ENCODE measurements at regions not wholly inside any gene's neighbourhood (a gene's known extent, or its start where the extent isn't known, plus 50 kb on each side); places are given as distances from the start of the nearest gene placed in this dataset.

GRCh38 chr18:39305766-39306165 lies 1740.2 kb upstream of the CELF4 start:
- H3K9me3 Mint-ChIP-seq: peaks cover 2 to 10% of the 10 kb centered on the region in 2 donors

DNA sequence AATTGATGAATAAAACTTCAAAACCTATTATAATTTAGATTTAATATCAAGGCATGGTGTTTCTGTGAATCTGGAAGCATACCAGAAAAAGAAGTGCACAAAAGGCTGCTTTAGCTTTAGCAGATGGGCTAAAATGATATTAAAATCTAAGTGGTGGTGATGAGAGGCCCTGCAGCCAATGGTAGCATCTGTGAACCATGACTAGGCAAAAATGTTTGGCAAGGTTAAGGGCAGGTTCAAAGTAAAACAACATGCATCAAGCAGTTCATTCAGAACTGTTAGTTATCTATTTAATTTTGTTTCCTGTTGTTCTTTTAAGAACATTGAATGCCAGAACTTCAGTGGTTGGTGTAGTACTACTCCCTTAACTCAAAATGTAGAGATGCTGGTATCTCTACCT lies 1736.9 kb upstream of the CELF4 start:
- no peaks in the 10 kb centered on the region for H3K27me3 Mint-ChIP-seq
- H3K4me3 Mint-ChIP-seq: no peak overlapping the region
- no peak for DNase-seq
- H3K27ac Mint-ChIP-seq: no peak overlapping the region
- H3K4me1 Mint-ChIP-seq (ENCODE audit: low read depth in 2 of 2): no peaks in the 10 kb centered on the region
- peaks cover 3% of the 10 kb centered on the region for H3K36me3 Mint-ChIP-seq (ENCODE audit: insufficient read depth)
- peaks cover 2 to 8% of the 10 kb centered on the region in 2 donors for H3K9me3 Mint-ChIP-seq
- no peak for ATAC-seq (replicated peaks)

More at GRCh38 chr18:39305766-39306165, 1740.2 kb upstream of the CELF4 start:
- no peaks in the 10 kb centered on the region for H3K4me1 Mint-ChIP-seq (ENCODE audit: low read depth in 2 of 2)
- H3K4me3 Mint-ChIP-seq: no peak overlapping the region
- no peak for DNase-seq
- H3K27me3 Mint-ChIP-seq: no peaks in the 10 kb centered on the region
- peaks cover 3% of the 10 kb centered on the region for H3K36me3 Mint-ChIP-seq (ENCODE audit: insufficient read depth)
- ATAC-seq (replicated peaks): no peak
- H3K27ac Mint-ChIP-seq: no peak overlapping the region

DNA sequence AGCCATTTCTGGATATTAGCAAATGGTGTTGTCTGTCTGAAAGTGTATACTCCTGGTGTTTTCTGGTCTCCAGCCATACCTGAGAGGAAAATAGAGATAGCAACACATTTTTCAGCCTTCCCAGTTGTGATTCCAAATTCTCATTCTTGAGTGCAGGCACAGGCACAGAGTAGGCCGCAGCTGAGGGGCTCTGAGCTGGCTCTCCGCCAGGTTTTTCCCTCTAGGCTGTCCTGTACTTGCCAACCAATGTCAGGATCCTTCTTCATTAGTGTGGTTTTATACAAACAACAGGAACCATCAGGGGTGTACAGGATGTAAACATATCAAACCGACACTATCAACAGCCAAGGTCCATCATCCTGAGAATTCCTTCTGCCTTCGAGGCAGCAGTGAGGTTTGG lies 1733.6 kb upstream of the CELF4 start:
- no peak for ATAC-seq (replicated peaks)
- peaks cover 10% of the 10 kb centered on the region in 2 donors for H3K9me3 Mint-ChIP-seq

GRCh38 chr18:39297225-39297624 lies 1731.6 kb upstream of the CELF4 start:
- Mint-ChIP-seq H3K27ac (no peak overlapping the region), H3K4me1 (ENCODE audit: low read depth in 2 of 2) (no peaks in the 10 kb centered on the region), H3K4me3 (no peak overlapping the region), H3K9me3 (peaks cover 11 to 16% of the 10 kb centered on the region in 2 donors), H3K27me3 (no peaks in the 10 kb centered on the region), H3K36me3 (ENCODE audit: insufficient read depth) (no peaks in the 10 kb centered on the region)
- ATAC-seq (replicated peaks) (no peak), DNase-seq (no peak)

More for the DNA sequence above, 1733.6 kb upstream of the CELF4 start:
- DNase-seq: no peak
- Mint-ChIP-seq H3K27me3 (no peaks in the 10 kb centered on the region), H3K36me3 (ENCODE audit: insufficient read depth) (no peaks in the 10 kb centered on the region), H3K4me1 (ENCODE audit: low read depth in 2 of 2) (no peaks in the 10 kb centered on the region), H3K4me3 (no peak overlapping the region), H3K27ac (no peak overlapping the region)

- Mint-ChIP-seq H3K4me1 (ENCODE audit: low read depth in 2 of 2) (no peaks in the 10 kb centered on the region), H3K36me3 (ENCODE audit: insufficient read depth) (no peaks in the 10 kb centered on the region), H3K27ac (no peak overlapping the region), H3K9me3 (peaks cover 11 to 16% of the 10 kb centered on the region in 2 donors), H3K4me3 (no peak overlapping the region), H3K27me3 (no peaks in the 10 kb centered on the region)
- no peak for ATAC-seq (replicated peaks)
- DNase-seq: no peak
These were observed 1730.8 kb upstream of the CELF4 start for GRCh38 chr18:39296293-39296888.

DNA sequence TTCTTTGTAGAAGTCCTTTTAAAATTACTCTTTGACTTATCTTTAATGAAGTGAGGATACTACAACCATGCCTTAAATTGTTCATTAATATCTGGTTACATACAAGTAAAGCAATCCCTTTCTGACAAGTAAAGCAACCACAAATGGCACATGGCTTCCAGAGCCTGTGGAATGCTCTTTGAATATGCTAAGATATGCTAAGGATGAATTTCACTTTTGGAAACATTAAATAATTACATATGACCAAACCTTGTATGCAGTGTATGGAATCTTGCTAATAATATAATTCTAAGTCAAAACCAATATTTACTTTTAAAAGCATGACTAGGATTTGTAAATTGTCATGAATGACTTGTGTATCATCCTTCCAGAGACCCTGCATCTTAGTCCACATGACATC lies 1711.2 kb upstream of the CELF4 start:
- no peak overlapping the region for H3K27ac Mint-ChIP-seq
- H3K4me1 Mint-ChIP-seq (ENCODE audit: low read depth in 2 of 2): no peaks in the 10 kb centered on the region
- peaks cover 21 to 35% of the 10 kb centered on the region in 2 donors for H3K9me3 Mint-ChIP-seq
- no peaks in the 10 kb centered on the region for H3K27me3 Mint-ChIP-seq
- ATAC-seq (replicated peaks) (no peak), DNase-seq (no peak)
- H3K36me3 Mint-ChIP-seq (ENCODE audit: insufficient read depth): no peaks in the 10 kb centered on the region
- no peak overlapping the region for H3K4me3 Mint-ChIP-seq

DNA sequence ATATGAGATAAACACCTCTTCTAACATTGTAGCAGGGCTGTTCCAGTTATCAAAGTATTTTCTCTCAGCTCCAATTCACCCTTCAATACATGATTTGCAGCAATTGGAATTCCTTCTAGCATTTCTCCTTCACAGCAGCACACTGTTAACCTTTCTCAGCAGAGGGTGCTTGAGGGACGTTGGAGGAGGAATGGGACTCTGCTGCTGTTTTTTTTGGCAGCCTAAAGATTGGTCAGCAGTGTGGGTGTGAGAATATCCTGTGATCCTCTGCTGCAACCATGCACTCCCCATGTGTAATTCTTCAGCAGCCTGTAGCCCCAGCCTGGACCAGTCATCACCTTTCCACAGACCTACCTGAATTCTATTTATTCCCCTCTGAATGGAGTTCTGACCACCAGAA lies 1708.9 kb upstream of the CELF4 start:
- Mint-ChIP-seq H3K27me3 (no peaks in the 10 kb centered on the region), H3K27ac (no peak overlapping the region), H3K9me3 (peaks cover 18 to 35% of the 10 kb centered on the region in 2 donors), H3K4me3 (no peak overlapping the region), H3K36me3 (ENCODE audit: insufficient read depth) (no peaks in the 10 kb centered on the region), H3K4me1 (ENCODE audit: low read depth in 2 of 2) (no peaks in the 10 kb centered on the region)
- ATAC-seq (replicated peaks) (no peak), DNase-seq (no peak)

GRCh38 chr18:39272230-39272629 lies 1706.6 kb upstream of the CELF4 start:
- H3K27ac Mint-ChIP-seq: no peak overlapping the region
- no peaks in the 10 kb centered on the region for H3K4me1 Mint-ChIP-seq (ENCODE audit: low read depth in 2 of 2)
- ATAC-seq (replicated peaks) (no peak), DNase-seq (no peak)
- H3K36me3 Mint-ChIP-seq (ENCODE audit: insufficient read depth): no peaks in the 10 kb centered on the region
- H3K9me3 Mint-ChIP-seq: peaks cover 13 to 29% of the 10 kb centered on the region in 2 donors
- H3K4me3 Mint-ChIP-seq: no peak overlapping the region
- H3K27me3 Mint-ChIP-seq: no peaks in the 10 kb centered on the region

- DNase-seq (no peak), ATAC-seq (replicated peaks) (no peak)
- Mint-ChIP-seq H3K27ac (no peak overlapping the region), H3K4me1 (ENCODE audit: low read depth in 2 of 2) (no peaks in the 10 kb centered on the region), H3K4me3 (no peak overlapping the region), H3K9me3 (peaks cover 13 to 26% of the 10 kb centered on the region in 2 donors), H3K36me3 (ENCODE audit: insufficient read depth) (no peaks in the 10 kb centered on the region), H3K27me3 (no peaks in the 10 kb centered on the region)
These were observed 1706.1 kb upstream of the CELF4 start for GRCh38 chr18:39271654-39272053.

GRCh38 chr18:39260565-39260964 lies 1695.0 kb upstream of the CELF4 start:
- Mint-ChIP-seq H3K27me3 (no peaks in the 10 kb centered on the region), H3K27ac (no peak overlapping the region), H3K9me3 (peaks cover 16 to 19% of the 10 kb centered on the region in 2 donors), H3K4me1 (ENCODE audit: low read depth in 2 of 2) (no peaks in the 10 kb centered on the region), H3K4me3 (no peak overlapping the region), H3K36me3 (ENCODE audit: insufficient read depth) (no peaks in the 10 kb centered on the region)
- DNase-seq: no peak
- no peak for ATAC-seq (replicated peaks)

GRCh38 chr18:39259736-39260135 lies 1694.1 kb upstream of the CELF4 start:
- no peaks in the 10 kb centered on the region for H3K36me3 Mint-ChIP-seq (ENCODE audit: insufficient read depth)
- peaks cover 13 to 18% of the 10 kb centered on the region in 2 donors for H3K9me3 Mint-ChIP-seq
- no peaks in the 10 kb centered on the region for H3K27me3 Mint-ChIP-seq
- no peak overlapping the region for H3K27ac Mint-ChIP-seq
- no peaks in the 10 kb centered on the region for H3K4me1 Mint-ChIP-seq (ENCODE audit: low read depth in 2 of 2)
- DNase-seq: no peak
- no peak overlapping the region for H3K4me3 Mint-ChIP-seq
- ATAC-seq (replicated peaks): no peak

DNA sequence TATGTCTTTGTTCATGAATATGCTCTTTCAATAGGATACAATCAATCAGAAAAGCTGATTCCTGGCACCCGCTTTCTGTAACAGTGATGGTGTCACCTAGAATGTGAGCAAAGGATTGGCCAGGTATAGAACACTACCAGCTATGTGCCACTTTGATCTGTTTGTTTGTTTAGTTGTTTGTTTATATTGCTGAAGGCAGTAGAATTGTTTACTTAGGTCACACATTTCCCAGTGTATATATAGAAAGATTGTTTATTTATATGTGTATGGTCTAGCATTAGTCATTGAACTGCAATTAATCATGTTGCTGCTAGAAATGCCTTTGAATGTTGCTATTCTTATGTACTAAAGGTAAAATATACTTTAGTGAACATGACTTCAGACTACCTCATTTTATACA lies 1678.6 kb upstream of the CELF4 start:
- no peak for DNase-seq
- Mint-ChIP-seq H3K9me3 (peaks cover 0 to 3% of the 10 kb centered on the region in 2 donors), H3K27ac (no peak overlapping the region), H3K27me3 (no peaks in the 10 kb centered on the region), H3K4me3 (no peak overlapping the region), H3K4me1 (ENCODE audit: low read depth in 2 of 2) (no peaks in the 10 kb centered on the region), H3K36me3 (ENCODE audit: insufficient read depth) (no peaks in the 10 kb centered on the region)
- ATAC-seq (replicated peaks): no peak

DNA sequence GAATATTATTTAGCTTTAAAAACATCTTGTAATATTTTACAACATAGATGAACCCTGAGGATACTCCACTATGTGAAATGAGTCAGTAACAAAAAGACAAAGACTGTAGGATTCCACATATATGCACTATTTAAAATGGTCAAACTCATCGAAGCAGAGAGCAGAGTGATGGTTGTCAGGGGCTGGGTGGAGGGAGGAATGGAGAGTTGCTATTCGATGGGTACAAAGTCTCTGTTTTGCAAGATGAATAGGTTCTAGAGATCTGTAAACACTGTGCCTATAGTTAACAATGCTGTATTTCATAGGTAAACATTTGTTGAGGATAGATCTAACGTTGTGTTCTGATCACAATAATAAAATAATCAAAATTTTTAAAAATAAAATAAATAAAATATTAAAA lies 1675.9 kb upstream of the CELF4 start:
- Mint-ChIP-seq H3K36me3 (ENCODE audit: insufficient read depth) (peaks cover 3% of the 10 kb centered on the region), H3K27me3 (no peaks in the 10 kb centered on the region), H3K27ac (no peak overlapping the region), H3K9me3 (peaks cover 7 to 11% of the 10 kb centered on the region in 2 donors), H3K4me3 (no peak overlapping the region), H3K4me1 (ENCODE audit: low read depth in 2 of 2) (no peaks in the 10 kb centered on the region)
- ATAC-seq (replicated peaks) (no peak), DNase-seq (no peak)

DNA sequence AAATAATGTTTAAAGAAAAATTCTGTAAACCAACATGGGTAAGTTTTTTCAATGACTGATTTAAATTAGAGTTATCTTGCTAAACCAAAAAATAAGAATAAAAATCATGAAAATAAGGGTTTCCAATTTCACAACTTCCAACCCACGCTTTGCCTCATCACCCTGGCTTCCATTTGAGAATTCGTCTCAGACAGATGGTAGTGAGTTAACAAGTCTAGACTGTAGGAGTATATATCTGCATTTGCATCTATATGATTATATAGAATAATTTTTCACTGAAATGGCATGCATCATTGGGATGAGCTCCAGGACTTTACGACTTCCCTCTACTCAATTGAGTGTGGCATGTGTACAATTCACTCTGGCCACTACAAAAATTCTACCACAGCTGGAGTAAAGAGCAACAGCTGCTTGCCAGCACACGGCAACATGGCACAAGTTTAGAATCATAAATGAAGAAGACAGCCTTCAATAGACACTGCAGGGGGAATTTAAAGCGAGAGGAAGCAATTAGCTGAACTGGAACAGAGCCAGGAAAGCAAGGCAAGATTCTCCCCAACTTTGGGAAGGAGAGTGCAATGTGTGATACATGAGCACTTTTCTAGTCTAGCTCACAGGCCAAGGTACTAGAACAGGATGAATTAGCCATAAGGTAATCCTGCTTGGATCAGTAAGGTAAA lies 1673.5 kb upstream of the CELF4 start:
- no peak for ATAC-seq (replicated peaks)
- Mint-ChIP-seq H3K27ac (no peak overlapping the region), H3K9me3 (peaks cover 7 to 11% of the 10 kb centered on the region in 2 donors), H3K4me1 (ENCODE audit: low read depth in 2 of 2) (no peaks in the 10 kb centered on the region), H3K36me3 (ENCODE audit: insufficient read depth) (peaks cover 3% of the 10 kb centered on the region), H3K4me3 (no peak overlapping the region), H3K27me3 (no peaks in the 10 kb centered on the region)
- no peak for DNase-seq
